Activated CD4-positive, CD25-positive, alpha-beta regulatory T cell treated with anti-CD3 and anti-CD28 coated beads, Interleukin-2, amount 50 U/mL, for 72 hours (primary cell): ENCODE measurements at regions not wholly inside any gene's neighbourhood (a gene's known extent, or its start where the extent isn't known, plus 50 kb on each side); places are given as distances from the start of the nearest gene placed in this dataset.

ENCODE experiments used
- DNase-seq: peaks from one replicate; pipeline ENCODE4 v3.0.0; 2021

DNA sequence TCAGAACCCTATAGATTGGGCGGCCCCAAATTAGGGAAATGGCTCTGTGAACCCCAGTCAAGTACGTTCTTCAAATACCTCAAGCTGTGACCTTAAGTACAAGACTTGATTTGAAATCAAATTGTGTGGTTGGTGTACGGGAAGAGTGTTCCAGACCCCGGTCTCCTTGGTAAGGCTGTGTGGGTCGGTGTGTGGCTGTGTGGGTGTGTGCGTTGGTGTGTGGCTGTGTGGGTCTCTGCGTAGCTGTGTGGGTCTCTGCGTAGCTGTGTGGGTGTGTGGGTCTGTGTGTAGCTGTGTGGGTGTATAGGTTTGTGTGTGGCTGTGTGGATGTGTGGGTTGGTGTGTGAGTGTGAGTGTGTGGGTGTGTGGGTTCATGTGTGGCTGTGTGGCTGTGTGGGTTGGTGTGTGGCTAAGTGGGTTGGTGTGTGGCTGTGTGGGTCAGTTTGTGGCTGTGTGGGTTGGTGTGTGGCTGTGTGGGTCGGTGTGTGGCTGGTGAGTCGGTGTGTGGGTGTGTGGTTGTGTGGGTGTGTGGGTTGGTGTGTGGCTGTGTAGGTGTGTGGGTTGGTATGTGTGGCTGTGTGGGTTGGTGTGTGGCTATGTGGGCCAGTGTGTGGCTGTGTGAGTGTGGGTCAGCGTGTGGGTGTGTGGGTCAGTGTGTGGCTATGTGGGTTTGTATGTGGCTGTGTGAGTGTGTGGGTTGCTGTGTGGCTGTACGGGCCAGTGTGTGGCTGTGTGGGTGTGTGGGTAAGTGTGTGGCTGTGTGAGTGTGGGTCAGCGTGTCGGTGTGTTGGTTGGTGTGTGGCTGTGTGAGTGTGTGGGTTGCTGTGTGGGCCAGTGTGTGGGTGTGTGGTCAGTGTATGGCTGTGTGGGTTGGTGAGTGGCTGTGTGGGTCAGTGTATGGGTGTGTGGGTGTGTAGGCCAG is 238.7 kb upstream of the ZFHX3 start:
- DNase-seq: no peak

DNA sequence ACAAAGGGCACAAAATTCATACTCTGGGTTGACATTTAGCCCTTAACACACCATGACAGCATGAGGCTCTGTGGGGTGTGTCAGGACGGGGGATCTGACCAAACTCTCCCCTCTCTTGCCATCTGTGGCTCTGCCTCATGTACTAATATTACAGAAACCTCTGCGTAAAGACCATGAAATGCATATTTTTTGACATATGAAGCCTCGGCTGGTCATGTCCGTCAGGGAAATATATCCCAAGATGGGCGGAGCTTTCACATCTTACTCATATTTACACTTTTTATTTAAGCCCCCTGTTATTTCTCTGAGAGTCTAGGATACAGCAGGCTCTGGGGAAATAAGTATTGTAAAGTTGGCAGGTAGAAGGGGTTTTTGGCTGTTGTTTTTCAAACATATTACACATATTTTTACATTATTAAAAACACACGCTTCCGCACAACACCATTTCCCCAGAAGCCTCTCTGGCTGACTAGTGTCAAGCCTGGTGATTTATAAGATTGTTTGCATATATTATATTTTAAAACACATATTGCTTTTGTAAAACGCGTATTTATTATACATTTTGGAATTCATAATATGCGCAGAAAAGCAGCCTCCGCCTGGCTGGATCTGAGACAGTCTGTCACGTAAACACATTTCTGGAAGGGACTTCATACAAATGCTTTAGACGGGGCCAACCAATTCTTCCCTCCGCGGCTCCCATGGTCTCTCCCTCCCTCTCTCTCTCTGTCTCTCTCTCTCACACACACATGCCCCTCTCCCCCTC is 237.7 kb upstream of the ZFHX3 start:
- DNase-seq: no peak

DNA sequence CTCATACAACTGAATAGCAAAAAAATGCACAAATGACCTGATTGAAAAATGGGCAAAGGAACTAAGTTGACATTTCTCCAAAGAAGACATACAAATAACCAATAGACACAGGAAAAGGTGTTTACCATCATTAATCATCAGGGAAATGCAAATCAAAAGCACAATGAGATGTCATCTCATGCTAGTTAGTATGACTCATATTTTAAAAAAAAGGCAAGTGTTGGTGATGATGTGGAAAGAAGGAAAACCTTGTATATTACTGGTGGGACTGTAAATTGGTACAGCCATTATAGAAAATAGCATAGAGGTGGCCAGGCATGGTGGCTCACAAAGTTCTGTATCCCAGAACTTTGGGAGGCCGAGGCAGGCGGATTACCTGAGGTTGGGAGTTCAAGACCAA is 232.5 kb upstream of the ZFHX3 start:
- DNase-seq: no peak

DNA sequence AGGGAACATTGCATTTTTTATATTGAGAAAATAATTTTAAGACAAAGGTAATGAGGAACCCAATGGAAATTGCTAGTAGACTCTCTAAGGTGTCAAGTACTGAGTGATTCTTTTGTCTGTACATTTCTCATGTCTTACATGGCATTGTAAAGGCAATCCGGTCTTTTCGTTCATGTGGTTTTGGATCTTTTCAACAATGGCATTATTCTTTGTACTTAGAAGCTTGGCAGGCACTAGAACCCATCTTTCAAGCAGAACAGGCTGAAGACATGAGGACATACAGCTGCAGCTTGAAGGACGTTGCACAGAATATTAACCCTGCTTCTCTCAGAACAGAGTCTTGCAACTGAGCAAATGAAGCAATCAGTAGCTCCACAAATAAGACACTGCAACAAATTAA is 231.5 kb upstream of the ZFHX3 start:
- DNase-seq: no peak

DNA sequence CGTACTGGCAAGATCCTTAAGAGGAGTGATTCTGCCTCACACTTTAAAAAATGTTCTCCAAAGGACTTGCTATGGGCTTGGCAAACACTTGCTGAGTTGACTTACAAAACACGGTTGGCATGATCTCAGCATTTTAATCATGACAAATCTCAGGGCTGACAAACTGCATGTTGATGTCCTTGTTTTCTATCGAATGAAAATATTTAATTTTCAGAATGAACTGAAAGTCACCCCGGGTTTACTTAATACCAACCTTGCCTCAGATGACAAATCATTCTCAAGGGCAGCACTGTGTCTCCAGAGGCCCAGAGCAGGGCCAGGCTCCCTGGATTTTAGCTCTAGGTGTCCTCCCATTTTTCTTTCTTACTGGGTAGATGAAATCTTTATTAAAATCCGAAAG is 229.1 kb upstream of the ZFHX3 start:
- no peak for DNase-seq

DNA sequence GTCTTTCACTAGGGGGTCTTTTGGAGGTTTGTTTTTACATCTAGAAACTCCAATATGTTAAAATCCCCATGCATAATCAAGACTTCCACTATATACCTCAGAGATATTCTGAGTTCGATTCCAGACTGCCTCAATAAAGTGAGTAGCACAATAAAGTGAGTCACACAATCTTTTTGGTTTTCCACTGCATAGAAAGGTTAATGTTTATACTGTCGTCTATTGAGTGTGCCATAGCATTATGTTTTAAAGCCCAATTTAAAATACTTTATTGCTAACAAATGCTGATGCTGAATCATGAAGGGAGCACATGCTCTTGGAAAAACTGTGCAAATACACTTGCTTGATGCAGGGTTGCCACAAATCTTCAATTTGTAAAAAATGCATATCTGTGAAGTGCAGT is 227.5 kb upstream of the ZFHX3 start:
- no peak for DNase-seq

DNA sequence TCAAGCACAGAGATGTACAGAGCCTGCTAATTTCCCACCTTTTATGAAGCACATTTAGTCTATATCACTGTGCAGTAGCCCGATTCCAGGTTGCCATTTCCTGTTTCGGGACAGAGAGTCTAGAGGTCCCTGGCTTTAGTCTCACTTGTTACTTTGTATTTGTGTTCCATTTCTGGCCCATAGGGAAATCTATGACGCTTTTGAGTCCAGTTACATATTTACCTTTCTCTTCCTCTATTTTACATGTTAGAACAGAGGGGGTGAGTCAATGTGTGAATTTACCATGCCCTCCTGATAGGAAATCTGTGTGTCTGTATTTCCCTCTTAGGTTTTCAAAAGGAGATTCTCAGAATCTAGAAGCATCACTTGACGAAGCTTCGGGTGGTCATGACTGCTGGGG is 227.1 kb upstream of the ZFHX3 start:
- no peak for DNase-seq

DNA sequence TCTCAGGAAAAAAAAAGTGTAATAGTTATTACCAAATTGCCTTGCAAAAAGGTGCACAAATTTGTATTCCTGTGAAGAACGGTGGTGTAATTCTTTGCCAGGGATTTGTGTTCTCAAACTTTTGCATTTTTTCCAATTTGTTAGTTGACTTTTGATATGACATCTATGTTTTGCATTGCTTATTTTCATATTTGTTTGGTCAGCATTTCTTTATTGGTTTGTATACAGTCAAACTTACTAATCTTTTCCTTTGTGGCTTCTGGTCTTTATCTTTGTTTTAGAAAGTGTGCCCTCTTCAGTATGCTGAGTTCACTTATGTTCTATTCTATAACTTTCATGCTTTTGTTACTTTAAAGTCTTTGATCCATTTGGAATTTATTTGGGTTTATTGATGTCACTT is 226.2 kb upstream of the ZFHX3 start:
- DNase-seq: no peak

DNA sequence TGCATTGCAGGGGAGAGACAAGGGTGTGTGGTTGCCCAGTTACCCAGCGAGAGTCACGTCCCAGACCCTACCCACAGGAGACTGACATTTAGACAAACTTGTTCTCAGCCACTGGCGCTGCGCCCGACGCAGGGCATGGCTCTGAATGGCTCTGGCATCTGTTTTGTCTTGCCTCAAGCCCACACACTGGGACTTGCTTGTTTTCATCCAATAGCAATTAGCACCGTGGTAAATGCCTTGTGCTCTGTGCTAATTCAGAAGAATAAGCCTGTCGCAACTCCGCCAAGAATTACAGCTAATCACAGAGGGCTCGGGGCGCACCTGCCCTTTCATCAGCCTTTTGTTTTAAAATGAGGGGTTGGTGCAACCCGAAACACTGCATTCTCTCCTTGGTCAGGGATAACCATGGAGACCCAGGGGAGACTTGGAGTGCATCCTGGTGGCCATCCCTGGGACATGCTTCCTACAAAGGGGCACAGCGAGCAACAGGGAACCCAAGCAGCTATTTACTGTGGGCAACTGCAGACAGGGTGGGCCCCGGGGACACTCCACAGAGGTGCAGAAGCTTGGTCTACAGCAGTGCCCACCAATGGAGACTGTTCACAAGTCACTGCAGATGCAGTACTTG is 220.6 kb upstream of the ZFHX3 start:
- DNase-seq: no peak

DNA sequence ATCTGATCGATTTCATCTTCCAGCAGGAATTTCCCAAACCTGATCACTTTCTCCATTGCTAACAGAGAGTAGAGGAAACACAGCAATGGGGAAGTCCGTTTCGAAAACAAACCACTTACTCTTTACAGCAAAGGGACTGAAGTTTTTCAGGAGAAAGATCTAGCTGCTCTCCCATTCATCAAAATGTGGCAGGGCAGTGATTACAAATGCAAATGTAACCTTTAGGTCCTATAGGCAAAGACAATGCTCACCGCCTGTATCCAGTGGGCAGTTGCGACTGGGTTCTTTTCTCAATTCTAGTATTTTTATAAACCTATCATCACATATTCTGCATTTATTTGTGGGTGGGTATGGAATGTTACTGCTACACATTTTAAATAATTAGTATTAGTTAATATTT is 218.0 kb upstream of the ZFHX3 start:
- DNase-seq: no peak

DNA sequence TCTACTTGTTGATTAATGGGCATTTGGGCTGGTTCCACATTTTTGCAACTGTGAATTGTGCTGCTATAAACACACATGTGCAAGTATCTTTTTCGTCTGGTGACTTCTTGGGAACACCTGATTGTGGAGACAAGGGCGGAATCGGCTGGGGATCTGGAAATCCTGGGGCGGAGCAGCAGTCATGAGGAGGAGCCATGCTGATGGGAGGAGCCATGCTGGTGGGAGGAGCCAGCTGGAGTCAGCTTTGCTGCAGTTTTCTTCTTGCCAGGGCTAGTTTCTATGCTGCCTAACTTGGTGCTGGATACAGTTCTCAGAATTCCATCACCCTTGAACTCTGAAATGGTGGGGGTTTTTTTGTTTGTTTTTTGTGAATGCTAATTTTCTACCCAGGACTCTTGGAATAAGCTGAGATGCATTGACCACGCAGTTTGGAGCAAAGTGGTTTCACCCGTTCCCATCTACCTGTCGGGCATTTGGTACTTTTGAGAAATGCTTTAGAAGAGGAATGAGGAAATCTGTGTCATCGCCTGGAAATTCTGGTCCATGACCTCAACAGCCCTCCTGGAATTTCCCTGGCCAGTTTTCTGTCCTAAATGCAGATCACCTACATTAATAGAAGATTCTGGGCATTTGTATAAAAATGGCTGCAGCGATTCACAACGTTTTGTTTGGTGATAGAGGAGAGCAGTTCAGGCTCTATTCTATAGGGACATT is 217.4 kb upstream of the ZFHX3 start:
- no peak for DNase-seq

DNA sequence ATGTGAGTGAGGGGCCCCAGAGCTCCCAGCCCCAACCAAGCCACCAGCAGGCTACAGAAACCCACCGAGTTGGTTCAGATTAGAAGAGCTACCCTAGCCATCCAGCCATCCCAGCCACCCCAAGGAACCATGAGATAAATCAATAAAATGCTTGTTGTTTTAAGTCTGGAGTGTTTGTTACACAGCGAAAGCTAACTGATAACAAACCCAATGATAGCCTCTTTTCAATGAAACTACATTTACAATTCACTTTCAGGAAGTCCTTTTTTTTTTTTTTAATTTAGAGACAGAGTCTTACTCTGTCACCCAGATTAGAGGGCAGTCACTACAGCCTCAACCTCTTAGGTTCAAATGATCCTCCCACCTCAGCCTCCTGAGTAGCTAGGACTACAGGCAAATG is 215.0 kb upstream of the ZFHX3 start:
- DNase-seq: no peak

DNA sequence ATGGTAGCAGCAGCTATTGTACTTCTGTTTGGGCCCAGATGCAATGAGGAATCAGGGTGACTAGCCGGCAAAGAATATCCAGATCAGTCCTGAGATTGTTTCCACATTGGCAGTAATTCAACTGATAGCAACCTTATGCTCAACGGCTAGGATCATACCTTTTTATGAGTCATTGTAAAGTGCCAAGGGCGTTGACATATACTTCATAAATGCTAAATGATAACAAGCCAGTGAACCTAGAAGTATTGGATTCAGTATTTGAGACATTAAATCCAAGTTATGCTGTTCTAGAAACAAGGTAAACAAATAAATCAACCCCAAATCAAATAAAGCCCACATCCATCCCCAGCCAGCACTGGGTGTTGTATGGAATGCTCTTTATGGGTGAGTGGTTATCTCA is 207.1 kb upstream of the ZFHX3 start:
- no peak for DNase-seq

DNA sequence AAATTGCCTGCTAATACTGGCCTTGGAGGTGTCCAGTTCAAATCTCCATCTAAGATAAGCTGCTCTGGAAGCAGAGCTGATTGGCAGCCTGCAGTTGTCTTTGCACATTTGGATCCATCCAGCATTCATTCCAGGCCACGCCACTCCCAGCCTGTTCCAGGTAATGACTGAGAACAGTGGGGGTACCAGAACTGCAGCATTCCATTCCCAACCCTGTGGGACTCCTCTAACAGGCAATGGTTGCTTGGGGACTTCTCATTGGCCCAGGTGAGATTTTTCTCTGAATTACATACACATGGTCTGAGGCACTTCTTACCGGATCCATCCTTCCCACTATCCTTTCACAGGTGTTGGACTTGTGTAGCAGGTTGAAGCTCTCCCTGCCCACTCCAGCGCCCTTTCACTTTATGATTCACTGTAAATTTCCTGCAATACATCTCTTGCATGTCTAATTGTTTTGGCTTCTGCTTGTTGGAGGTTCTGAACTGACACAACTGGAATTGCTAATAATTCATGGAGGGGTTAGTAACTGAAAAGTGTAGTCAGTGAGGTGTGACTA is 206.1 kb upstream of the ZFHX3 start:
- no peak for DNase-seq

DNA sequence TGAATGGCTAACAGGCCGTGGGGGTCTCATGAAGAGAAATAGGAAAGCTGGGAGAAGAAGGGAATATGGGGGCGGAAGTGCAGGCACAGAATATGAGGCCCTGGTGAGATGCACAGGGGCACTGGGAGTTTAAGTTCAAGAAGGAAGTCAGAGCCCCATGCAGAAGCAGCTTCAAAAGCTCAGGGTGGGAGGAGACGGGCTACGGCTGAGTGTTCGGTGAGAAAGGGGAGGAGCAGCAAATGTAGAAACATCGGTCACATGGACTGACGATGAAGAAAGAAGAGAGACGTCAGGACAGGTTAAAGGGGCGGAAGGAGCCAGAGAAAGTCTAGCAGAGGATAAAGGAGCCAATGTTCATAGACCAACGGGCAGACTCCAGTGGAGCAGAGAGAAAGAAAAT is 204.5 kb upstream of the ZFHX3 start:
- DNase-seq: no peak

DNA sequence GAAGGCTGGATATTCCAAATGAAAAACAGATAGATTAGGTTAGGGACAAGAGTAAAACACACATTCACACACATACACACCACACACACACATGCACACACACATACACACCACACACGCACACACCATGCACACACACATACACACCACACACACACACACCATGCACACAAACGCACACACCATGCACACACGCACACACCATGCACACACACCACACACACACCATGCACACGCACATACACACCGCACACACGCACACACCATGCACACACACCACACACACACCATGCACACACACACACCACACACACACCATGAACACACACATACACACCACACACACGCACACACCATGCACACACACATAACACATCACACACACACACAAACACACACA is 203.7 kb upstream of the ZFHX3 start:
- DNase-seq: no peak

DNA sequence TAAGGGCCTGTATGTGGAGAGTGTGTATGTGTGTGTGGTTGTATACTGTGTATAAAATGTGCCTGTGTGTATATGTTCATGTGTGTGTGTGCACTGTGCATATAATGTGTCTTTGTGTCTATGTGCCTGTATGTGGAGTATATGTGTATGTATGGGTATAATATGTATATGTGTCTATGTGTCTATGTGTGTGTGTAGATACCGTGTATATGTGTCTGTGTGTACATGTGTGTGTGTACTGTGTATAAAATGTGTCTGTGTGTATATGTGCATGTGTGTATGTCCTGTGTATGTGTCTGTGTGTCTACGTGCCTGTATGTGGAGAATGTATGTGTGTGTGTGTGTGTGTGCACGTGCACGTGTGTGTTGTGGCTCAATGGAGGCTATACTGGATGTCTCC is 200.4 kb upstream of the ZFHX3 start:
- no peak for DNase-seq

DNA sequence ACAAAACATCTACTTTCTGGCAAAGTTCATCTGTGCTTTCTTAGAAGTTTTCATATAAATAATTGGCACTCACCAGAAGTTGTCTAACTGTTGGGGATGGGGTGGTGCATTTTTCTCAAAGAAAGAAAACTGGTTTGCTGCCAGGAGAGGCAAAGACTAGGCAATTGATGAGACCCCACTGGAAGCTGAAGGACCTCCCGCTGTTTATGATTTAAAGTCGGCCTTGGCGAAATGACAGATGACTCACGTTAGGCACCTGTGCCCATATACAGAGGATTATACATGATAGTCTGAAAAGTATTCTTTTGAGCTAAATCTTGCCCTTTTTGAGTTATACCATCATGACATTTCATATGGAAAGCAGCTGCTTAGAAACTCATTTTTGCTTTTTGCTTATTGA is 193.0 kb upstream of the ZFHX3 start:
- DNase-seq: no peak

DNA sequence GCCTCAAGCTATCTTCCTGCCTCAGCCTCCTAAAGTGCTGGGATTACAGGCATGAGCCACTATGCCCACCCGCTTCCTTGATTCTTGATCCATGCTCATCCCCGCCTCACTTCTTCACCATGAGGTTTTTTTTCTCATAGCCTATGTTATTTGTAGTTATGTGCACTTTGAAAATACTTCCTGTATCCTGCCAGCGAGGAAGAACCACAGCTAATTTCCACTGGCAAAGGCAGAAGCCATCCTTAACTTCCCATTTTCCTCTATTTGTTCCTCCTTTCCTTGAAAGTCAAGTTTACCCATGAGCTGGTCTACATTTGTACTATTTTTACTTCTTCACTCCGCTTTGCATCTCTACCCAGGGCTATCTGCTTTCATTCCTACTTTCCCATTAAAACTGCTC is 189.7 kb upstream of the ZFHX3 start:
- DNase-seq: no peak

DNA sequence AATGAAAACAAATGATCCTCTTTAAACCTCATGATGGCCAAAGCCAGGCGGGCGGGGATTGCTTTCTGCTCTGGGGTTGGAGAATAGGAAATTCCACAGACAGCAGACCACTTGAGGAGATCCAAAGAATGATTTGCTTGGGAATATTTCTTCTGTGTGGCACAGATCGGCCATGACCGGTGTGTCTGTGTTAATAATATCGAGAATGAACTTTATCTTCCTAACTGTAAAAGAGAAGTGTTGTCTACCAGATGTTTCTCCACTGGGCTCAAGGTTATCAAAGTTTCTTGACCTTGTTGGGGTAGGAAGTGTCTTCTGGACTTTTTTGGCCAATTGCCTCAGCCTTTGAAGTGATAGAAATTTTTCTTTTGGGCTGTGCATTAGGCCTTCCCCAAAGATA is 186.6 kb upstream of the ZFHX3 start:
- no peak for DNase-seq

DNA sequence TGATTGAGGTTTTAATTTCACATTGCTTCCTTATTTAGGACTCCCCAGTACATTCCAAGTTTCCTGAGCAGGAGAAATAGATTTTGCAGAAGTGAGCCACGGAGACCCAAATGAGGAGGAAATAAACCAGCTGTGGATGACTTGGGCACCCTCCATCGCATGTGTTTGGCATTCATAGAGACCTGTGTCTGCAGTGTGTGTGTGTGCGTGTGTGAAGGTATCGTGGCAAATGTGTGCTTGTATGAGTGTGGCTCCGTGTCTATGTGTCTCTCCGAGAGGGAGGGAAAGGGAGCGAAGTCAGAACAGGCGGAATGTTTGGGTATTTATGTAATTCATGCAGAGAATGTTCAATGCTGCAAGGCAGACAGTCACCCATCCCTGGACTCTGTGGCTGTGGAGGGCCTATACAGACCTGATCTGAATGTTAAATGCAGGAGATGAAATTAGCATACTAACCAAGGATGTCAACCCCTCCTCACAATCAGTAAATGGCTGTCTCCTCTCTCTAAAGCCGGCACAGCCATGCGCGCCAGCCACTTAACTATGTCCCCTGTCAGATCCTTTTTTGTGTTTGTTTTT is 186.0 kb upstream of the ZFHX3 start:
- DNase-seq: no peak

DNA sequence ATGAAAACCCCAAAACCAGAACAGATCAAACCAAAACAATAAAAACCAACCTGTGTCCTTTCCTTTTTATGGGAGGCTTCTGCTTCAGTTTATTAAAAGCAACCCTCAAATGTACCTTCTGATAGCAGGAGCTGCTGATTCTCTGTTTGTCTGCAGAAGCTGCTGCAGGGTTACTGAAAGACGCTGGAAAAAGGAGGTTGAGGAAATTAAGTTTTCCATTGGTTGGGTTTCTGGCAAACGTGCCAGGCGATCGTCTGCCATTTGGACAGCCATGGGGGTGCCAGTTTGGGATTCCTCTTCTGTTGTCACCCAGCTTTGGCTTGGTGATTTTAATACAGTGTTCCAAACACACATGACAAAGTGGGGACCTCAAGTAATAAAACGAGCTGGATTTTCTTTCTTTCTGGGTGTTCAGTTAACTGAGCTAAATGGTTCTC is 185.4 kb upstream of the ZFHX3 start:
- no peak for DNase-seq
